ENCODE measurements at regions not wholly inside any gene's neighbourhood (a gene's known extent, or its start where the extent isn't known, plus 50 kb on each side); places are given as distances from the start of the nearest gene placed in this dataset.

- no peaks in the 10 kb centered on the region for H3K9me3 ChIP-seq
- H3K4me1 ChIP-seq: no peaks in the 10 kb centered on the region
- no peak for TF ChIP-seq CTCF (IDR thresholded peaks at IDR 0.05)
- ATAC-seq (no peak), DNase-seq (no peak)
- H3K4me3 ChIP-seq: no peak overlapping the region
- no peaks in the 10 kb centered on the region for H3K36me3 ChIP-seq
- peaks cover 27 to 50% of the 10 kb centered on the region in 2 donors for H3K27me3 ChIP-seq
- intact Hi-C loops (cut with DNase I): no loop called here
- H3K27ac ChIP-seq: no peak overlapping the region
These were observed 177.5 kb upstream of the RTL1 start for GRCh38 chr14:101080922-101081593.

GRCh38 chr14:101082036-101082435 is 178.5 kb upstream of the RTL1 start:
- intact Hi-C loops (cut with DNase I): no loop called here
- Histone ChIP-seq H3K27ac (no peak overlapping the region), H3K4me1 (no peaks in the 10 kb centered on the region), H3K36me3 (no peaks in the 10 kb centered on the region), H3K9me3 (no peaks in the 10 kb centered on the region), H3K4me3 (no peak overlapping the region), H3K27me3 (peaks cover 18 to 40% of the 10 kb centered on the region in 2 donors)
- peak in 1 of 4 donors; percentile 21 for DNase-seq
- ATAC-seq: no peak
- TF ChIP-seq CTCF (IDR thresholded peaks at IDR 0.05): no peak

GRCh38 chr14:101082436-101083384 is 179.2 kb upstream of the RTL1 start:
- ATAC-seq: no peak
- Histone ChIP-seq H3K4me3 (no peak overlapping the region), H3K27ac (no peak overlapping the region), H3K4me1 (no peaks in the 10 kb centered on the region), H3K27me3 (peaks cover 11 to 33% of the 10 kb centered on the region in 2 donors), H3K9me3 (no peaks in the 10 kb centered on the region), H3K36me3 (no peaks in the 10 kb centered on the region)
- TF ChIP-seq CTCF (IDR thresholded peaks at IDR 0.05): no peak
- intact Hi-C loops (cut with DNase I): no loop called here
- peak in 1 of 4 donors; percentile 41 for DNase-seq

GRCh38 chr14:101083564-101084435 is 180.3 kb upstream of the RTL1 start:
- no peak overlapping the region for H3K4me3 ChIP-seq
- ATAC-seq (no peak), DNase-seq (peak in 2 of 4 donors; percentile 28 to 60)
- no peak overlapping the region for H3K27ac ChIP-seq
- no peaks in the 10 kb centered on the region for H3K36me3 ChIP-seq
- H3K27me3 ChIP-seq: peaks cover 2 to 22% of the 10 kb centered on the region in 2 donors
- no peaks in the 10 kb centered on the region for H3K4me1 ChIP-seq
- H3K9me3 ChIP-seq: no peaks in the 10 kb centered on the region
- intact Hi-C loops (cut with DNase I): no loop called here
- no peak for TF ChIP-seq CTCF (IDR thresholded peaks at IDR 0.05)

All from left lung (tissue), 4 donors.